Activated CD4-positive, alpha-beta memory T cell treated with anti-CD3 and anti-CD28 coated beads, Interleukin-2, amount 10 ng/mL, durations not matched to agents 7 days and 5 days (primary cell): ENCODE measurements at regions not wholly inside any gene's neighbourhood (a gene's known extent, or its start where the extent isn't known, plus 50 kb on each side); places are given as distances from the start of the nearest gene placed in this dataset.

Experiments used
- CTCF ChIA-PET: fragments of 350-600 bp; sonication (Branson Sonifier 250); formaldehyde crosslinking; loops from one replicate; lab custom pipeline; 2021; ENCODE audit warnings: antibody characterized with exemption, inconsistent platforms; lab: Charles Lee
- POLR2A ChIA-PET: fragments of 350-600 bp; sonication (Branson Sonifier 250); formaldehyde crosslinking; loops from one replicate; lab custom pipeline; 2021; ENCODE audit warnings: antibody characterized with exemption; lab: Charles Lee
- DNase-seq: peaks from one replicate; pipeline ENCODE4 v3.0.0-alpha.2; 2020
- H3K27ac Mint-ChIP-seq: one replicate; pipeline ENCODE4 v1.8.0; 2021; ENCODE audit warnings: mild to moderate bottlenecking, mixed read lengths
- H3K27me3 Mint-ChIP-seq: one replicate; pipeline ENCODE4 v1.8.0; 2021; ENCODE audit warnings: mixed read lengths
- H3K36me3 Mint-ChIP-seq: one replicate; pipeline ENCODE4 v1.8.0; 2021; ENCODE audit warnings: low read depth, mixed read lengths
- H3K4me1 Mint-ChIP-seq: one replicate; pipeline ENCODE4 v1.8.0; 2021; ENCODE audit warnings: mixed read lengths
- H3K4me3 Mint-ChIP-seq: one replicate; pipeline ENCODE4 v1.8.0; 2021; ENCODE audit warnings: mild to moderate bottlenecking, mixed read lengths
- H3K9me3 Mint-ChIP-seq: one replicate; pipeline ENCODE4 v1.8.0; 2021; ENCODE audit warnings: mixed read lengths

DNA sequence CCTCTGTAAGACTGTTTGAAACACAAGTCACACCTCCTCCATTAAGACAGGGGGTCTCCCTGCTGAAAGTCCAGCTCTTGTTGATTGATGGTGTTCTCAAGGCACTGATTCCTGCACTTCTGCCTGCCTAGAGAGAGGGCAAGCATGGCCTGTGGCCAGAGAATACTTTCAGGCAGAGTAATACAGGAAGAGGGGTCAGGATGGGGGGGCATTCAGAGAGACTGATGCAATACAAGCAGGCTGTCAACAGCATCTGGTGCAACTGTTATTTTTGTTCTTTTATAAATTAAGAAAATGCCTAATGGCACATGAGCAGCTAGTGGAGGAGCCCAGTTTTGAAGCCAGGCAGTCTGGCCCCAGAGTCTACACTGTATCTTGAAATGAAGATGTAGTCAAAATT, 302.2 kb downstream of the DIRAS2 start:
- H3K27ac Mint-ChIP-seq = no peak overlapping the region
- H3K4me3 Mint-ChIP-seq = no peak overlapping the region
- no peaks in the 10 kb centered on the region for H3K36me3 Mint-ChIP-seq
- ChIA-PET CTCF (no interaction called here), POLR2A (no interaction called here)
- H3K27me3 Mint-ChIP-seq = peaks cover 27% of the 10 kb centered on the region
- DNase-seq = no peak
- H3K4me1 Mint-ChIP-seq = no peaks in the 10 kb centered on the region
- H3K9me3 Mint-ChIP-seq = no peaks in the 10 kb centered on the region

DNA sequence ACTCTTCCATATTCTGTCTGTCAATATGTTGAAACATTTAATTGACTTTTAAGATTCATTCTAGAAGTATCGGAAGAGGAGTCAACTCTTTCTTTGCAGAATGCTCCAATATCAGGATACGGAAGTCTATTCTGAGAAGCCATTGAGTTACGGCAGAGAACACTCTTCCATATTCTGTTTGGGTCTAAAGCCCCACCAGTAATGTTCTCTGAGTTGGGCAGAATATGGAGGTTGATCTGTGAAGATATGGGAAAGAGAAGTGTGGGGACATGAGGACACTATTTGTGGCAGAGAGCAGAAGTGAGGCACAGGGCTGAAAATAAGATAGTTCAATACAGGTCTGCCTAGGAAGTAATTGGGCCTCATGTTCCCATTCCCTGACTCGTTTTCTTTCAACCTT, 300.0 kb downstream of the DIRAS2 start:
- ChIA-PET POLR2A (no interaction called here), CTCF (no interaction called here)
- no peaks in the 10 kb centered on the region for H3K9me3 Mint-ChIP-seq
- no peaks in the 10 kb centered on the region for H3K36me3 Mint-ChIP-seq
- H3K4me1 Mint-ChIP-seq = no peaks in the 10 kb centered on the region
- no peak for DNase-seq
- no peak overlapping the region for H3K4me3 Mint-ChIP-seq
- peaks cover 17% of the 10 kb centered on the region for H3K27me3 Mint-ChIP-seq
- H3K27ac Mint-ChIP-seq = no peak overlapping the region

DNA sequence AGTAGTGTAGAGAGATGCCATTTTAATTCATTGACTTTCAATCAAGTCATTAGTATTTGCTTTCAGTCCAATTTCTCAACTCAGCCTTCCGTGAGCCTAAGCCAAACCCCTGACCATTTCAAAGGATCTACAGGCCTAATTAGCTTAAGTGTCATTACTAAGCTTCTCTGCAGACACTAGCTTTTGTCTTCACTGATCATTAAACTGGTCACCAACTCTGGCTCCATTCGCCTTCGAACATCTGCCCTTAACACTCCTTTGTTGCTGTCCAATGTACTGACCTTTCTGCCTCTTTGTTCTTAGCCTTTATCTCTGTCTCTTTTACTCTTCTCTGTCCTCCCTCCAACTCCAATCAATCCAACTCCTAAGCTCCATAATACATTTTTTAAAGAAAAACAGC, 299.3 kb downstream of the DIRAS2 start:
- DNase-seq = no peak
- no peak overlapping the region for H3K4me3 Mint-ChIP-seq
- H3K9me3 Mint-ChIP-seq = no peaks in the 10 kb centered on the region
- no peak overlapping the region for H3K27ac Mint-ChIP-seq
- H3K4me1 Mint-ChIP-seq = no peaks in the 10 kb centered on the region
- CTCF ChIA-PET = no interaction called here
- no peaks in the 10 kb centered on the region for H3K36me3 Mint-ChIP-seq
- peaks cover 19% of the 10 kb centered on the region for H3K27me3 Mint-ChIP-seq
- POLR2A ChIA-PET = no interaction called here

DNA sequence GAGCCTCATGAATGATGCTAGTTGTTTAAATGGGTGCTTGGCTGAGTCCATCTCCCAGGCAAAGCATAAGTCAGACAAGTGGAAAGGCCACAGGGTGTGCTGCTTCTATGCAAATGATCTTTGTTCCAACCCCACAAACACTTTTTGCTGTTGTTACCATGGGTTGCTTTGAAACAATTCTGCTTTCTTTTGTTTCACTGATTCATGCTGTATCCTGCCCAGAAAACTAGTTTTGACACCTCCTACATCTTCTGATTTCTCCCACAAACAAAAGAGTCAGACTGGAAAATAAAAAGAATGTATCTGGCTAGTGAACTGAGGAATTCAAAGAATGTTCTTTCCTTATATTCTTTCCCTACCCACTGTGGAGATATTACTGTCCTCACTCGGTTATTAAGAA, 298.6 kb downstream of the DIRAS2 start:
- ChIA-PET POLR2A (no interaction called here), CTCF (no interaction called here)
- DNase-seq = no peak
- Mint-ChIP-seq H3K4me3 (no peak overlapping the region), H3K27me3 (peaks cover 13% of the 10 kb centered on the region), H3K9me3 (no peaks in the 10 kb centered on the region), H3K4me1 (no peaks in the 10 kb centered on the region), H3K36me3 (no peaks in the 10 kb centered on the region), H3K27ac (no peak overlapping the region)

DNA sequence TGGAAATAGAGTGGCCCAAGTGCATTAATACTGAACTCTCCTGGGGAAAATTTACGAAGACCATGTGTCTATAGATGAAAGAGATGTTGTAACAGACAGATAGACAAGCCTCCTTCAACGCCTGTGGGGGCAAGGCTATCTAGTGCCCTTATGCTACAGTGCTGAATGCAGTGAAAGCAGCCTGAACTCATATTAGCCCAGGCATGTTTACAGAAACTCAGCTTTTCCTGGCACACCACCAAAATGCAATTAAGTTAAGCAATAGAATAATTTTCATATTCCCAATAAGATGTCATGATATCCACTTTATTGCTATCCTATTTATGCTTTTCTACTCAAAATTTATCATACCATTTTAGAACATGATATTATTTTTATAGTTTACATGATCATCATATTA, 277.0 kb downstream of the DIRAS2 start:
- H3K36me3 Mint-ChIP-seq = no peaks in the 10 kb centered on the region
- CTCF ChIA-PET = no interaction called here

DNA sequence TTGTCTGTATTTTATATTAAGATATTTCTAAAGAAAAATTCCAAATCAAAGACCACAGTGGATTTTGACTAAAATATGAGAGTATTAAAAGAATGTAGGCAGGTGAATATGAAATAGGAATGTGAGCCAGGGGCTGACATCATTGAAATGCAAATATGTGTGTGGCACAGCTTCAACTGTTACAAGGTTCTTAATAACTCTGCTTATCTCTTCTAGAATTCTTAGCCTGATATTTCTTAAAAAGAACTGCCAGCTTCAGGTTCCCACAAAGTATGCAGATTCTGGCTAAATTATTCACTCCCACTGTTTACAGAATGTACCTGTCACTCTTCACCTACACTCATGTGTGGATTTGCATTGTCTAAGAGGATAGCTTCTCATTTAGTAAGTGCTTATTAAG, 274.4 kb downstream of the DIRAS2 start:
- Mint-ChIP-seq H3K27ac (no peak overlapping the region), H3K9me3 (no peaks in the 10 kb centered on the region), H3K4me1 (no peaks in the 10 kb centered on the region), H3K27me3 (peaks cover 7% of the 10 kb centered on the region), H3K4me3 (no peak overlapping the region), H3K36me3 (no peaks in the 10 kb centered on the region)
- CTCF ChIA-PET = no interaction called here
- POLR2A ChIA-PET = no interaction called here
- no peak for DNase-seq

More for the DNA sequence above, 277.0 kb downstream of the DIRAS2 start:
- H3K9me3 Mint-ChIP-seq = no peaks in the 10 kb centered on the region
- no peak for DNase-seq
- peaks cover 8% of the 10 kb centered on the region for H3K27me3 Mint-ChIP-seq
- no peak overlapping the region for H3K4me3 Mint-ChIP-seq
- H3K4me1 Mint-ChIP-seq = no peaks in the 10 kb centered on the region
- POLR2A ChIA-PET = no interaction called here
- no peak overlapping the region for H3K27ac Mint-ChIP-seq

DNA sequence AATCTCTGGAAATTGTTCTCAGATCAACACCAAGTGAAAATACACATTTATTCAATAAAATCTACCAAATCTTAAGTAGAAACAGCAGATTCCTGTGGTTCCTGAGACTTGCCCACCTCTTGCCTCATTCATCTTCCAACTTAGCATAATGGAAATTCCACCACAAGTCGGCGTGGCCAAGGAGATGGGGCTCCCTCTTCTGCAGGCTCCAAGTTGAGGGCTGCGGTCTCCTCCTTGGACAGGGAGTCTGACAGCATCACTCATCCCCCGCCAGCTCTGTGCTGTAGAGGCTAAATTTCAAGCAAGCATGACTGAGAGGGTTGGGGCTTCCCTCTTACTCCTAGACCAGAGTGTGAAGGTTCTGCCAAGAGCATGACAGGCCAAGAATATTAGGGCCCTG, 273.7 kb downstream of the DIRAS2 start:
- no peak for DNase-seq
- Mint-ChIP-seq H3K27ac (no peak overlapping the region), H3K36me3 (no peaks in the 10 kb centered on the region), H3K4me3 (no peak overlapping the region), H3K9me3 (no peaks in the 10 kb centered on the region), H3K27me3 (peaks cover 8% of the 10 kb centered on the region), H3K4me1 (no peaks in the 10 kb centered on the region)
- POLR2A ChIA-PET = no interaction called here
- CTCF ChIA-PET = no interaction called here

DNA sequence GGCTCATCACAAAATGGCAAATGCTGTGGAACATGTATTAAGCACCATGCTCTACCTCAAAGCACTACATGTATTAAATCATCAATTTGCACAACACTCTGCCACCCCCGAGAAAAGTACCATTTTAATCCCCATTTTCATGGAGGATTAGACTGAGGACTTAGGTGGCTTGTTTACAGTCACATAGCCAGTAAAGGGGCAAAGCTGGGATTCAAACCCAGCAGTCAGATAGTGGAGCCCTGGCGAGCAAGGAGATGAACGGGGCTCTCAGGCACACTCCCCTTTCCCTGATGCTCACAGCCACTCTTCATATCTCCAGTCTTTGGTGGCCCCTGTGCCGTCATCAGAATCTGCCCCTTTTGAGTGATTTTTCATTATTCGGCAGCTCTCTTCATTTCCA, 262.9 kb downstream of the DIRAS2 start:
- DNase-seq = no peak
- H3K36me3 Mint-ChIP-seq = no peaks in the 10 kb centered on the region
- no peaks in the 10 kb centered on the region for H3K9me3 Mint-ChIP-seq
- no peaks in the 10 kb centered on the region for H3K4me1 Mint-ChIP-seq
- H3K4me3 Mint-ChIP-seq = no peak overlapping the region
- H3K27me3 Mint-ChIP-seq = peaks cover 13% of the 10 kb centered on the region
- ChIA-PET POLR2A (no interaction called here), CTCF (no interaction called here)
- H3K27ac Mint-ChIP-seq = no peak overlapping the region

DNA sequence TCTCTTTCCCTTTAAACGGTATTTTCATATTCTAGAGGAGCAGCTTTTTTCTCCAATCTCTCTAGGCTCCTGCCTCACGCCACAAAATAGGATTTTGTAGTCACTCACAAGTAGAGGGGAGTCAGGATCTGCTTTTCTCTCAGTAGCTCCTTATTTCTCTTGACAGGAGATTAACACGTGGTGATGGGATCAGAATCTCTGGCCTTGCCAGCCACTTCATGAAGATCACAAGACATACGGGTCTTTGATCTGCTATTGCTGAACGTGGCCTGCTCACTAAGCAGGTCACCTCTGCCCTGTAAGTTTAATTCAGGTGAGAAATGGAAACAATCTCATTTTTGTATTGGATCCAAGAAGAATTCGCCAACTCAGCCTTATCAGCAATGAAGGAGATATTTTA, 257.5 kb downstream of the DIRAS2 start:
- H3K4me3 Mint-ChIP-seq = no peak overlapping the region
- no peak overlapping the region for H3K27ac Mint-ChIP-seq
- POLR2A ChIA-PET = interaction anchor here (0.9 kb wide), 1 partner anchor 12 kb away, joined by 3 read pairs; no protein-coding TSS in a partner anchor
- no peaks in the 10 kb centered on the region for H3K36me3 Mint-ChIP-seq
- DNase-seq = no peak
- H3K27me3 Mint-ChIP-seq = peaks cover 20% of the 10 kb centered on the region
- no peaks in the 10 kb centered on the region for H3K4me1 Mint-ChIP-seq
- CTCF ChIA-PET = interaction anchor here (0.9 kb wide), 1 partner anchor 66 kb away, joined by 3 read pairs; no protein-coding TSS in a partner anchor
- no peaks in the 10 kb centered on the region for H3K9me3 Mint-ChIP-seq

DNA sequence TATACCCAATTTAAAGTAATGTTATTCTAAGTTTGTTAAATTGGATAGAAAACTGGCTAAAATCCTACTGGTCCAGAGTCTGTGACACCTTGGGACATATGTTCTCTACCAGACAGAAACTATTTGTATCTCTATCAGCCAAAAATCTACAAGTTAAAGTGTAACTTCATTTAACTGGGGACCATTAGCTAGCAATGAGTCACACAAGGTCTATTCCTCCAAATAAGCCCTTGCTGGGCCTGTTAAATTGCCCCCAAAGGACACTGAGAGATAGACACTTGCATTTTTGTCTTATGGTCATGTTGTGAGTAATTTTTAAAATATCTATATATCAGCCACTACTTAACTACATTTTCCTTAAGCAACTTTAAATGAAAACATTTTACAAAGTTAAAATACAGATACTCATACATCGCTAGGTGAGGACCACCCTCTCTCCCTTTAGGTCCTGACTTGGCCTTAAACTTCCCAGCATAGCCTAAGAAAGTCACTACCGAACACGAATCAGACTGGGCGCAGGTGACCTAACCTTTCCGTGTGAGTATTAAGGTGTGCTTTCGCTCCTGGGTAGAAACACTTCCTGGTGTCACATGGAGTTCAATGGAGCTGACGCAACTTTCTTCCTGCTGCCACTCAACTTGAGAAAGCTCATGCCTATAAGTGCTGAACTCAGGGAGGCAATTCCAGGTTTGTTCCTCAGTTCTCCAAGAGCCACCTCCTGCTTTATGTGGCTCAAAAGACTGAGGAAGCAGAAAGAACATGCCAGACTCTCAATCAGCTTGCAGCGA, 249.1 kb downstream of the DIRAS2 start:
- no peaks in the 10 kb centered on the region for H3K9me3 Mint-ChIP-seq
- H3K4me1 Mint-ChIP-seq = no peaks in the 10 kb centered on the region
- no peak overlapping the region for H3K4me3 Mint-ChIP-seq
- no peaks in the 10 kb centered on the region for H3K36me3 Mint-ChIP-seq
- H3K27ac Mint-ChIP-seq = no peak overlapping the region
- CTCF ChIA-PET = no interaction called here
- POLR2A ChIA-PET = interaction anchor here (0.6 kb wide), 1 partner anchor 391 kb away, joined by 3 read pairs; no protein-coding TSS in a partner anchor
- H3K27me3 Mint-ChIP-seq = peaks cover 5% of the 10 kb centered on the region
- DNase-seq = no peak

DNA sequence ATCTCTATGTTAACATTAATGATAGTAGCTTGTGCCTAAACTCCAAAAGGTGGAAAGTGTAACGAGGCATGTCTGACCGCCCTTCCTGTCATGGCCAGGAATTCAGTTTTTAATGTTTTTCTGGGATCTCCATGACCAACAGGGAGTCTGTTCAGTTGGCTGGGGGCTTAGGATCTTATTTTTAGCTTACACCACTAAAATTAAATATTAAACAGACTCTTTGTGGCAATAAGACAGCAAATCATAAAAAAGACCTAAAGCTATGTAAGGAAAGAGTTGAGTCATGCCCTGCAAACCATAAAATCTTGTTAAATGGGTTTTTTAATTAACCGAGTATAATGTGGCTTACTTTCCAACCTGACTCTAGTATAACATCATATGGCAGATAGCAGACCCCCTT, 247.8 kb downstream of the DIRAS2 start:
- DNase-seq = no peak
- H3K4me3 Mint-ChIP-seq = no peak overlapping the region
- H3K4me1 Mint-ChIP-seq = no peaks in the 10 kb centered on the region
- H3K36me3 Mint-ChIP-seq = no peaks in the 10 kb centered on the region
- ChIA-PET CTCF (no interaction called here), POLR2A (no interaction called here)
- no peak overlapping the region for H3K27ac Mint-ChIP-seq
- no peaks in the 10 kb centered on the region for H3K9me3 Mint-ChIP-seq
- H3K27me3 Mint-ChIP-seq = peaks cover 2% of the 10 kb centered on the region

DNA sequence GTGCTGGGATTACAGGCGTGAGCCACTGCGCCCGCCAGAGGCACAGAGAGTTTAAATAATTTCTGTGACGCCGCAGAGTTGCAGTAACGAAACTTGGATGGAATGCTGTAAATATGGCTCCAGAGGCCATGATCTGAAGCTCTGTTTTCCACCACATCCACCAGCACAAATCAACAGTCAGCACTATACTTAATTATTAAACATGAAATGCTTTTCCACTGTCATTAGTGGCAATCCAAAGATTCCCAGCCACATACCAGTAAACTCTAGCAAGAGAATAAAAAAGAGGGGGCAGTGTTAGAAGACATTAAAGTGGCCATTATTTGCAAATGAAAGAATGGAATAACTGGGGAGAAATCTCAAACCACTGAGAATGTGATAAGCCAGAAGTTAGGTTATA, 242.5 kb downstream of the DIRAS2 start:
- CTCF ChIA-PET = no interaction called here
- no peak overlapping the region for H3K27ac Mint-ChIP-seq

DNA sequence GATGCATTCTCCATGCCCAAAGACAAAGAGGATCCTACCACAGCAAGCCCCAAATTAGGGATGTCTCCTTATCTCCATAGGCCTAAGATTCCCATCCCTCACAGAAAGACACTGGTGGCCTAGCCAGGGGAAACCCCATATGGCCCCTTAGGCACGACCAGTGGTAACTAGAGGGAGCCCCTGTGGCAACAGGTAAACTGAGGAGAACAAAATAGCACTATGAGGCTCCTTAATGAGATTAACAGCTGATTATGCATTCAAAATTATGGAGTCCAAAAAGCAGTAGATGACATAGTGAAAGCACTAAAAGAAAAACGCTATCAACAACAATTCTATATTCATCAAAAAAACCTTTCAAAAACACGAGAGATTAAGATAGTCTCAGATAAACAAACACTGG, 234.0 kb downstream of the DIRAS2 start:
- ChIA-PET CTCF (no interaction called here), POLR2A (no interaction called here)
- H3K9me3 Mint-ChIP-seq = no peaks in the 10 kb centered on the region
- H3K4me3 Mint-ChIP-seq = no peak overlapping the region
- peaks cover 4% of the 10 kb centered on the region for H3K27me3 Mint-ChIP-seq
- H3K4me1 Mint-ChIP-seq = no peaks in the 10 kb centered on the region
- DNase-seq = no peak
- H3K36me3 Mint-ChIP-seq = no peaks in the 10 kb centered on the region
- H3K27ac Mint-ChIP-seq = no peak overlapping the region

More for the DNA sequence above, 242.5 kb downstream of the DIRAS2 start:
- POLR2A ChIA-PET = no interaction called here
- Mint-ChIP-seq H3K4me3 (no peak overlapping the region), H3K9me3 (no peaks in the 10 kb centered on the region), H3K36me3 (no peaks in the 10 kb centered on the region), H3K4me1 (no peaks in the 10 kb centered on the region), H3K27me3 (no peaks in the 10 kb centered on the region)
- no peak for DNase-seq

DNA sequence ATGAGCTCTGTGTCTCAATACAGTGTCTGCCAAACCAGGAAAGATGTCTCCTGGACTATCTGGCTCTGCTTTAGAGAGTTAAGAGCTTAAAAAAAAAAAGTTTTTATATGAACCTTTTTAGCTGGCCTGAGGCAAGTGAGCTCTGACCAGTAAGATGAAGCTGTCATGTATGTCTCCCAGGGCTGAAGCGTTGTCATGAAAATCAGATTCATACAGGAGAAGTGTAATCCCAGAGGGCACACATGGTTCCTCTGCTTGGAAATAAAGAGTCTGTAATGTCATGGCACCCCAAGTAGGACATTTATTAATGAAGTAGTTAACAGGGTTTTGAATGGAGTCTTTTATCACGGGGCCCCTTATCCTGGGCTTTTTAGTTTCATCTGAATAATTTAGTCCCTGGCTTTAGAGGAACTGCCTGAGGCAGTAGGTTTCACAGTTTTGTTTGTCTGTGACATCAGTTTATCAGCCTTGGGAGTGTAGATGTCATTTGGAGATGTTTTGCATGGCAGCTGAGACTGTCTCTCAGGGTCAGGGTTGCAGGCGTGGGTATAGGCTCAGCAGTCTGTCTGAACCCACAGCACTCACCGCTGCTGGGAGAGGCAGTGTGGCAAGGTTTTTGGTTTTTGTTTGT, 223.3 kb downstream of the DIRAS2 start:
- CTCF ChIA-PET = no interaction called here
- no peaks in the 10 kb centered on the region for H3K36me3 Mint-ChIP-seq
- H3K4me3 Mint-ChIP-seq = no peak overlapping the region
- H3K27me3 Mint-ChIP-seq = peaks cover 4% of the 10 kb centered on the region
- no peak for DNase-seq
- POLR2A ChIA-PET = no interaction called here
- no peaks in the 10 kb centered on the region for H3K9me3 Mint-ChIP-seq
- no peak overlapping the region for H3K27ac Mint-ChIP-seq
- H3K4me1 Mint-ChIP-seq = no peaks in the 10 kb centered on the region
